ENCODE measurements at regions not wholly inside any gene's neighbourhood (a gene's known extent, or its start where the extent isn't known, plus 50 kb on each side); places are given as distances from the start of the nearest gene placed in this dataset.
"Not testable (repeated sequence)": the region's sequence is repeated elsewhere in the genome, so short reads cannot be mapped to it uniquely, and the experiment has no call there.

DNA sequence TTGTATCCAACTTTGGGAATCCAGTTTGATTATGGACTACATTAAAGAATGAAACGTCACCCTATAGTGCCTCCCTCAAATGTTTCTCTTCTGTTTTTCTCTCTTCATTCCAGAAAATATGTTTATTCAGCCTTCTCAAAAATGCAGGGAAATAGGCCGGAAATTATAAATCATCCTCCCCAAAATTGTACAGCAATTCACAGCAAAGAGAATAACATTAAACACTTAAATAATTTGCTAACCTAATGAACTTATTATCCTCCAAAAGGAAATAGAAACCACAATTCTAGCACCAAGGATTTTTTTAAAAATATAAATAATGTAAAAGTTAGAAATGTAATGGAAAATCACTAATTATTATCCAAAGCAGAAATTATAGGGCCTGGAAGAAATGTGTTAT lies 115.9 kb upstream of the CCNG1 start:
- Histone ChIP-seq H3K4me1 (ENCODE audit: insufficient read depth, low read length) (no peaks in the 10 kb centered on the region), H3K4me3 (ENCODE audit: low read length) (no peak overlapping the region), H3K27me3 (ENCODE audit: insufficient read depth, low read length) (peaks cover 2% of the 10 kb centered on the region), H3K9me3 (ENCODE audit: low read length) (no peaks in the 10 kb centered on the region), H2AFZ (ENCODE audit: low read depth, low read length) (no peak overlapping the region), H3K36me3 (ENCODE audit: insufficient read depth, low read length) (no peaks in the 10 kb centered on the region)

DNA sequence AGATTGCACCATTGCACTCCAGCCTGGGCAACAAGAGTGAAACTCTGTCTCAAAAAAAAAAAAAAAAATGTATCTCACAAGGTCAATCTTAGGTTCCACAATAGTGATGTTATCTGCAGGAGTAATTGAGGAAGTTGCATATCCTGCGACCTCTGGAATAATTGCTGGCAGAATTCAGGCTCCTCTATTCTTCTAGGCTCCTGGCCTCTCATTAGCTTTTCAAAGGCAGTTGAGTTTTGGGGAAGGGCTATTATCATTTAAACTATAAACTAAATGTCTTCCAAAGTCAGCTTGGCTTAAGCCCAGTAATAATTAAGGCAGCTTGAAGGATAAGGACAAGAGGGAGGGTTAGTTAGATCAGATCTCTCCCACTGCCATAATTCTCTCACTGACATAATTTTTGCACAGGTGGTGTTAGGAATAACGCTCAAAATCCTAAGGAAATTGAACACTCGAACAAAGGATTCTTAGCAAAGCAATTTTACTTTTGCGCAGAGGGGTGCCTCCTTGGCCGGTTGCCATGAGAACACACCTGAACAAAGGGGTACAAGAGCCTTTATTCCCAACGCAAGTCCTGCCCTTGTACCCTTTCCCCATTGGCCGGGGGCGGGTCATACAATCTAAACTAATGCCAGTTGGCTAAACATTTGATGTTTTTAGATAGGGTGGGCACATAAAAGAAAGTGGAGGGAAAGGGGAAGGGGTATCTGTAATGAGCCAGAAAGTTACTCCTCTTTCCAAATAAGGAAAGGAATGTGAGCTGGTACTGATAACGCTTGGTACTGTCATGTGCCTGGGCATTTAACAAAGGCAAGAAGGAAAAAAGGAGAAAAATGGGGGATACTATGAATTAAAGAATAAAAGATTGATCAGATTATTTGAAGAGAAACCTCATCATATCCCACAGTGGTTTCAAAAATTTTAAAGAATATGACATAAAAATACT lies 106.4 kb upstream of the CCNG1 start:
- H3K9me3 ChIP-seq (ENCODE audit: low read length) = no peaks in the 10 kb centered on the region

DNA sequence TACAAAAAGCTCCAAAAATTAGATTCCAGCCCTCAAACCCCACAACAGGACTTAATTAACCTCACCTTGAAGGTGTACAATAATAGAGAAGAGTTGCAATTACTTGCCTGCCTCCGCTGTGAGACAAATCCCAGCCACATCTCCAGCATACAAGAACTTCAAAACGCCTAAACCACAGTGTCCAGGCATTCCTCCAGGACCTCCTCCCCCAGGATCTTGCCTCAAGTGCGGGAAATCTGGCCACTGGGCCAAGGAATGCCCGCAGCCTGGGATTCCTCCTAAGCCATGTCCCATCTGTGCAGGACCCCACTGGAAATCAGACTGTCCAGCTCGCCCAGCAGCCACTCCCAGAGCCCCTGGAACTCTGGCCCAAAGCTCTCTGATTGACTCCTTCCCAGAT lies 101.3 kb upstream of the CCNG1 start:
- not testable (repeated sequence) for H3K4me1 ChIP-seq (ENCODE audit: insufficient read depth, low read length); H3K9me3 ChIP-seq (ENCODE audit: low read length); H3K36me3 ChIP-seq (ENCODE audit: insufficient read depth, low read length); H3K27me3 ChIP-seq (ENCODE audit: insufficient read depth, low read length); H2AFZ ChIP-seq (ENCODE audit: low read depth, low read length); H3K4me3 ChIP-seq (ENCODE audit: low read length)

More for the DNA sequence above, 106.4 kb upstream of the CCNG1 start:
- H3K4me1 ChIP-seq (ENCODE audit: insufficient read depth, low read length) = peaks cover 5% of the 10 kb centered on the region
- no peaks in the 10 kb centered on the region for H3K27me3 ChIP-seq (ENCODE audit: insufficient read depth, low read length)
- H3K4me3 ChIP-seq (ENCODE audit: low read length) = no peak overlapping the region
- H3K36me3 ChIP-seq (ENCODE audit: insufficient read depth, low read length) = no peaks in the 10 kb centered on the region
- H2AFZ ChIP-seq (ENCODE audit: low read depth, low read length) = no peak overlapping the region

DNA sequence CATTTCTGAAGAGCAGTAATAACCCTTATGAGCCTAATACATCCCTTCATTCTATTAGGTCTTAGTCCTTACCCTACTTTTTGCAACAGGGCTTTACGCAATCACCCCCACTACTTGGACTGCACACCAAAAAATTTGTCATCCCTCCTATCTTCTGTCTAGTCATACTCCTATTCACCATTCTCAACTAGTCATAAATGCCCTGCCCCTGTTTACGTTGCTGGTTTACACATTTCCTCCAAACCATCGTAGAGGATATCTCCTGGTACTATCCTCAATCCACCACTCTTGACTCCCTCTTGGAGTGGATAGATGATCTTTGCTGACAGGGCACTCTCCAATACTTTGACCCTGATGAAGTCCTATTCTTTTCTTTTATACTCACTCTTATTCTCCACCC lies 98.2 kb upstream of the CCNG1 start:
- Histone ChIP-seq H2AFZ (ENCODE audit: low read depth, low read length) (no peak overlapping the region), H3K4me3 (ENCODE audit: low read length) (no peak overlapping the region)

GRCh38 chr5:163340378-163340777 lies 97.0 kb upstream of the CCNG1 start:
- H2AFZ ChIP-seq (ENCODE audit: low read depth, low read length); H3K9me3 ChIP-seq (ENCODE audit: low read length); H3K4me1 ChIP-seq (ENCODE audit: insufficient read depth, low read length); H3K36me3 ChIP-seq (ENCODE audit: insufficient read depth, low read length); H3K4me3 ChIP-seq (ENCODE audit: low read length); H3K27me3 ChIP-seq (ENCODE audit: insufficient read depth, low read length): not testable (repeated sequence)

More for the DNA sequence above, 98.2 kb upstream of the CCNG1 start:
- H3K4me1 ChIP-seq (ENCODE audit: insufficient read depth, low read length) = no peaks in the 10 kb centered on the region
- no peaks in the 10 kb centered on the region for H3K27me3 ChIP-seq (ENCODE audit: insufficient read depth, low read length)
- no peaks in the 10 kb centered on the region for H3K36me3 ChIP-seq (ENCODE audit: insufficient read depth, low read length)
- no peaks in the 10 kb centered on the region for H3K9me3 ChIP-seq (ENCODE audit: low read length)

GRCh38 chr5:163342306-163342705 lies 95.1 kb upstream of the CCNG1 start:
- Histone ChIP-seq H3K4me3 (ENCODE audit: low read length) (no peak overlapping the region), H3K27me3 (ENCODE audit: insufficient read depth, low read length) (no peaks in the 10 kb centered on the region), H3K9me3 (ENCODE audit: low read length) (no peaks in the 10 kb centered on the region), H3K4me1 (ENCODE audit: insufficient read depth, low read length) (no peaks in the 10 kb centered on the region), H2AFZ (ENCODE audit: low read depth, low read length) (no peak overlapping the region), H3K36me3 (ENCODE audit: insufficient read depth, low read length) (no peaks in the 10 kb centered on the region)

DNA sequence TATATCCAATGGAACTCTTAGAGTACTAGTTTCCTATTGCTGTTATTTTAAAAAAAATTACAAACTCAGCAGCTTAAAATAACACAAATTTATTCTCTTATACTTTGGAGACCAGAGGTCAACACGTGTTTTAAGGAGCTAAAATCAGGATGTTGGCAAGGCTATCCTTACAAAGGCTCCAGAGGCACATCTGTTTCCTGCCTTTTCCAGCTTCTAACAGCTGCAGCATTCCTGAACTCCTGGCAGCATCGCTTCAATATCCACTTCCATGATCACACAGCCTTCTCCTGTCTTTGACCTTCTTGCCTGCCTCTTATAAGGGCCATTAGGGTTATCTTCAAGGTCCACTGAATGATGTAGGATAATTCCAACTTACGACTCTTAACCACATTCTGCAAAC lies 92.2 kb upstream of the CCNG1 start:
- no peak overlapping the region for H2AFZ ChIP-seq (ENCODE audit: low read depth, low read length)
- H3K36me3 ChIP-seq (ENCODE audit: insufficient read depth, low read length) = no peaks in the 10 kb centered on the region
- no peaks in the 10 kb centered on the region for H3K9me3 ChIP-seq (ENCODE audit: low read length)
- H3K27me3 ChIP-seq (ENCODE audit: insufficient read depth, low read length) = no peaks in the 10 kb centered on the region
- H3K4me3 ChIP-seq (ENCODE audit: low read length) = no peak overlapping the region
- H3K4me1 ChIP-seq (ENCODE audit: insufficient read depth, low read length) = no peaks in the 10 kb centered on the region

DNA sequence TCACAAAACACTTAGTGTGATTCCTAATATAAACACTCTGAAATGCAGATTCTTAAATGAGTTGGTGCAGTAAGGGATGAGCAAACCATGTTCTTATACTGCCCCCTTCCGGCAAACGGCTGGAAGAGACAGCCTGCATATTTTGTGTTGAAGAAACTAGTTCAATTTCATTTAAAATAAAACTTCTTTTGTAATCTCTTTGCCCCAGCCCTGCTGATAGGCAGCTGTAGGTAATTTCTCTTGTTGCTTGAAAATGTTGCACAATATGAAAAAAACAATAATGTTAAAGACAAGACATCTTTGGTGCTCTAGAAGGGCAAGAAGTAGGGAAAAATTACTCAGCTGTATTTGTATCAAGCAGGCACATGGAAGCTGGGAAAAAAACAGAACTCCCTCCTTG lies 89.7 kb upstream of the CCNG1 start:
- H3K27me3 ChIP-seq (ENCODE audit: insufficient read depth, low read length) = no peaks in the 10 kb centered on the region
- H2AFZ ChIP-seq (ENCODE audit: low read depth, low read length) = no peak overlapping the region
- H3K4me1 ChIP-seq (ENCODE audit: insufficient read depth, low read length) = no peaks in the 10 kb centered on the region

GRCh38 chr5:163350083-163350482 lies 87.3 kb upstream of the CCNG1 start:
- Histone ChIP-seq H3K9me3 (ENCODE audit: low read length) (no peaks in the 10 kb centered on the region), H3K36me3 (ENCODE audit: insufficient read depth, low read length) (no peaks in the 10 kb centered on the region), H3K4me1 (ENCODE audit: insufficient read depth, low read length) (no peaks in the 10 kb centered on the region), H3K4me3 (ENCODE audit: low read length) (no peak overlapping the region), H3K27me3 (ENCODE audit: insufficient read depth, low read length) (no peaks in the 10 kb centered on the region), H2AFZ (ENCODE audit: low read depth, low read length) (no peak overlapping the region)

More for the DNA sequence above, 89.7 kb upstream of the CCNG1 start:
- no peak overlapping the region for H3K4me3 ChIP-seq (ENCODE audit: low read length)
- H3K36me3 ChIP-seq (ENCODE audit: insufficient read depth, low read length) = no peaks in the 10 kb centered on the region
- no peaks in the 10 kb centered on the region for H3K9me3 ChIP-seq (ENCODE audit: low read length)

DNA sequence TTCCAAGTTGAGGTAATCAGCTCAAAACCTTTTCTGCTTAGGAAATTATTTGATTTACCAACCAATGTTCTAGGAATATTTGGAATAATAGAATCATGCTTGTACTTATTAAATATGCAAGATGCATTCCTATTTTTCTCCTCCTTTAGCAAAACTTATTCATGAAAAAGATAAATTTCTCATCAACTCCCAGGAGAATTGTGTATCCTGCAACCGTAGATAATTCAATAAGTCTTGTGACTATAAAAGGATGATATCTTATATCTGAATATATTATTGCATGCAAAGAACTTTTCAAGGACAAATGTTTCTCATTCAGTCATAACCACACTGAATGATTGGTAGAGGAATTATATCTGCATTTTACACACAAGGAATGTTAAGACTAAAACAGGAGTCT lies 84.9 kb upstream of the CCNG1 start:
- no peaks in the 10 kb centered on the region for H3K36me3 ChIP-seq (ENCODE audit: insufficient read depth, low read length)
- H3K4me3 ChIP-seq (ENCODE audit: low read length) = no peak overlapping the region
- H2AFZ ChIP-seq (ENCODE audit: low read depth, low read length) = no peak overlapping the region
- no peaks in the 10 kb centered on the region for H3K27me3 ChIP-seq (ENCODE audit: insufficient read depth, low read length)
- H3K4me1 ChIP-seq (ENCODE audit: insufficient read depth, low read length) = no peaks in the 10 kb centered on the region
- no peaks in the 10 kb centered on the region for H3K9me3 ChIP-seq (ENCODE audit: low read length)

GRCh38 chr5:163355811-163356210 lies 81.6 kb upstream of the CCNG1 start:
- H3K27me3 ChIP-seq (ENCODE audit: insufficient read depth, low read length); H3K4me3 ChIP-seq (ENCODE audit: low read length); H3K9me3 ChIP-seq (ENCODE audit: low read length); H3K36me3 ChIP-seq (ENCODE audit: insufficient read depth, low read length); H2AFZ ChIP-seq (ENCODE audit: low read depth, low read length); H3K4me1 ChIP-seq (ENCODE audit: insufficient read depth, low read length): not testable (repeated sequence)

DNA sequence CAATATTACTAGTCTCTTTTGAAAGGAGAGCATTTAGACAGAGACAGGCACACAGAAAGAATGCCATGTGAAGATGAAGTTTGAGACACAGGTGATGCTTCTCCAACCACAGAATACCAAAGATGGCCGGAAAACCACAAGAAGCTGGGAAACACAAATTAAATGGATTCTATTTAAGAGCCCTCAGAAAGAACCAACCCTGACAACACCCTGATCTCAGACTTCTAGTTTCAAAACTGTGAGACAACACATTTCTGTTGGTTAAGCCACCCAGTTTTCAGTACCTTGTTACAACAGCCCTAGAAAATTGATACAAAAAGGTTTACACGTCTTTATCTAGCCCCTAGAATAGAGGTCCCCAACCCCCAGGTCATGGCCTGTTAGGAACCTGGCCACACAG lies 79.8 kb upstream of the CCNG1 start:
- H2AFZ ChIP-seq (ENCODE audit: low read depth, low read length) = no peak overlapping the region
- no peaks in the 10 kb centered on the region for H3K9me3 ChIP-seq (ENCODE audit: low read length)
- H3K4me1 ChIP-seq (ENCODE audit: insufficient read depth, low read length) = no peaks in the 10 kb centered on the region
- H3K36me3 ChIP-seq (ENCODE audit: insufficient read depth, low read length) = no peaks in the 10 kb centered on the region
- peaks cover 2% of the 10 kb centered on the region for H3K27me3 ChIP-seq (ENCODE audit: insufficient read depth, low read length)
- H3K4me3 ChIP-seq (ENCODE audit: low read length) = no peak overlapping the region

DNA sequence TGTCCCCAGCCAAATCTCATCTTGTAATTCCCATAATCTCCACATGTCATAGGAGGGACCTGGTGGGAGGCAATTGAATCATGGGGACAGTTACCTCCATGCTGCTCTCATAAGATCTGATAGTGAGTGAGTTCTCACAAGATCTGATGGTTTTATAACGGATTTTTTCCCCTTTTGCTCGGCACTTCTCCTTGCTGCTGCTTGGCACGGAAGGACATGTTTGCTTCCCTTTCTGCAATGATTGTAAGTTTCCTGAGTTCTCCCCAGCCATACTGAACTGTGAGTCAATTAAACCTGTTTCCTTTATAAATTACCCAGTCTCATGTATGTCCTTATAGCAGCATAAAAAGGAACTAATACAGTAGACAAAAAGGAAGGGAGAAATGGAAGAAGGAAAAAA lies 76.7 kb upstream of the CCNG1 start:
- Histone ChIP-seq H3K4me3 (ENCODE audit: low read length) (no peak overlapping the region), H2AFZ (ENCODE audit: low read depth, low read length) (no peak overlapping the region), H3K36me3 (ENCODE audit: insufficient read depth, low read length) (no peaks in the 10 kb centered on the region), H3K9me3 (ENCODE audit: low read length) (no peaks in the 10 kb centered on the region), H3K27me3 (ENCODE audit: insufficient read depth, low read length) (peaks cover 2% of the 10 kb centered on the region), H3K4me1 (ENCODE audit: insufficient read depth, low read length) (no peaks in the 10 kb centered on the region)

- no peaks in the 10 kb centered on the region for H3K36me3 ChIP-seq (ENCODE audit: insufficient read depth, low read length)
- H2AFZ ChIP-seq (ENCODE audit: low read depth, low read length) = no peak overlapping the region
- no peak overlapping the region for H3K4me3 ChIP-seq (ENCODE audit: low read length)
- H3K27me3 ChIP-seq (ENCODE audit: insufficient read depth, low read length) = peaks cover 2% of the 10 kb centered on the region
- no peaks in the 10 kb centered on the region for H3K9me3 ChIP-seq (ENCODE audit: low read length)
- no peaks in the 10 kb centered on the region for H3K4me1 ChIP-seq (ENCODE audit: insufficient read depth, low read length)
These were observed 75.9 kb upstream of the CCNG1 start for GRCh38 chr5:163361450-163361849.

Data from neuron (in vitro differentiated cells).